Calu3 (cell line): ENCODE measurements at regions not wholly inside any gene's neighbourhood (a gene's known extent, or its start where the extent isn't known, plus 50 kb on each side); places are given as distances from the start of the nearest gene placed in this dataset.

ENCODE experiments used
- BruUV-seq: library from RNA; stranded (reverse); fragments of 400-500 nt; replicated peaks from 2 replicates; lab custom pipeline; 2021; lab: Mats Ljungman, UMichigan
- CTCF ChIA-PET: fragments of 300-600 bp; sonication (Branson Sonifier 250); formaldehyde crosslinking; loops from one replicate; lab custom pipeline; 2022; ENCODE audit warnings: antibody characterized with exemption; lab: Charles Lee
- DNase-seq: peaks from one replicate; pipeline ENCODE4 v3.0.0; 2022
- H3K27ac Mint-ChIP-seq: one replicate; pipeline ENCODE4 v1.8.0; 2022; ENCODE audit warnings: mixed read lengths; ENCODE audit not compliant: unreplicated experiment
- H3K27me3 Mint-ChIP-seq: one replicate; pipeline ENCODE4 v1.8.0; 2022; ENCODE audit warnings: mixed read lengths; ENCODE audit not compliant: unreplicated experiment
- H3K36me3 Mint-ChIP-seq: one replicate; pipeline ENCODE4 v1.8.0; 2022; ENCODE audit warnings: mild to moderate bottlenecking, moderate library complexity, mixed read lengths; ENCODE audit not compliant: insufficient read depth, unreplicated experiment
- H3K4me1 Mint-ChIP-seq: one replicate; pipeline ENCODE4 v1.8.0; 2022; ENCODE audit warnings: mild to moderate bottlenecking, low read depth, mixed read lengths; ENCODE audit not compliant: unreplicated experiment
- H3K4me3 Mint-ChIP-seq: one replicate; pipeline ENCODE4 v1.8.0; 2022; ENCODE audit warnings: mild to moderate bottlenecking, low read depth, moderate library complexity, mixed read lengths; ENCODE audit not compliant: unreplicated experiment
- H3K9me3 Mint-ChIP-seq: one replicate; pipeline ENCODE4 v1.8.0; 2022; ENCODE audit warnings: low read depth, mixed read lengths; ENCODE audit not compliant: unreplicated experiment
- CTCF ChIP-seq: fragments of 200-600 bp; IDR thresholded peaks from one replicate; pipeline ENCODE4 v1.8.0; 2022; ENCODE audit warnings: antibody characterized with exemption; ENCODE audit not compliant: unreplicated experiment
- intact Hi-C: fragments of 100-400 bp; cut with micrococcal nuclease; formaldehyde crosslinking; loops from one replicate; pipeline ENCODE4 v1.10.0; 2022; ENCODE audit not compliant: unreplicated experiment

- intact Hi-C loops: no loop called here
- Mint-ChIP-seq H3K27ac (no peak overlapping the region), H3K27me3 (no peaks in the 10 kb centered on the region), H3K9me3 (peaks cover 25% of the 10 kb centered on the region), H3K4me1 (no peaks in the 10 kb centered on the region), H3K36me3 (no peaks in the 10 kb centered on the region), H3K4me3 (no peak overlapping the region)
- no peak for TF ChIP-seq CTCF
- CTCF ChIA-PET: no interaction called here
- no TSS peak for BruUV-seq
- DNase-seq: no peak
Measured at GRCh38 chr3:61445924-61446323, 115.4 kb upstream of the PTPRG start.

- no peaks in the 10 kb centered on the region for H3K4me1 Mint-ChIP-seq
- no TSS peak for BruUV-seq
- intact Hi-C loops: no loop called here
- H3K36me3 Mint-ChIP-seq: no peaks in the 10 kb centered on the region
- peaks cover 26% of the 10 kb centered on the region for H3K9me3 Mint-ChIP-seq
- no peak for DNase-seq
- no peak overlapping the region for H3K4me3 Mint-ChIP-seq
- H3K27me3 Mint-ChIP-seq: no peaks in the 10 kb centered on the region
- no peak for TF ChIP-seq CTCF
- H3K27ac Mint-ChIP-seq: no peak overlapping the region
- CTCF ChIA-PET: no interaction called here
Measured at GRCh38 chr3:61446341-61446740, 115.0 kb upstream of the PTPRG start.

GRCh38 chr3:61448378-61448777, 113.0 kb upstream of the PTPRG start:
- DNase-seq: no peak
- no peak overlapping the region for H3K27ac Mint-ChIP-seq
- CTCF ChIA-PET: no interaction called here
- H3K4me3 Mint-ChIP-seq: no peak overlapping the region
- BruUV-seq: no TSS peak
- TF ChIP-seq CTCF: no peak
- intact Hi-C loops: no loop called here
- H3K36me3 Mint-ChIP-seq: no peaks in the 10 kb centered on the region
- no peaks in the 10 kb centered on the region for H3K27me3 Mint-ChIP-seq
- H3K4me1 Mint-ChIP-seq: no peaks in the 10 kb centered on the region
- H3K9me3 Mint-ChIP-seq: peaks cover 24% of the 10 kb centered on the region

GRCh38 chr3:61449327-61450040, 111.9 kb upstream of the PTPRG start:
- Mint-ChIP-seq H3K4me1 (no peaks in the 10 kb centered on the region), H3K36me3 (no peaks in the 10 kb centered on the region), H3K27ac (no peak overlapping the region), H3K27me3 (no peaks in the 10 kb centered on the region), H3K4me3 (no peak overlapping the region), H3K9me3 (peaks cover 24% of the 10 kb centered on the region)
- no TSS peak for BruUV-seq
- DNase-seq: no peak
- CTCF ChIA-PET: no interaction called here
- TF ChIP-seq CTCF: no peak
- intact Hi-C loops: no loop called here
